ENCODE measurements at regions not wholly inside any gene's neighbourhood (a gene's known extent, or its start where the extent isn't known, plus 50 kb on each side); places are given as distances from the start of the nearest gene placed in this dataset.

GRCh38 chr2:241966647-241967466 lies 97.3 kb downstream of the RTP5 start:
- TF ChIP-seq SIN3A (IDR thresholded peaks at IDR 0.05; ENCODE audit: borderline replicate concordance, insufficient read depth, low read length) = no peak
- TF ChIP-seq TAF1 (IDR thresholded peaks at IDR 0.05; ENCODE audit: borderline replicate concordance, insufficient read depth, low read length) = no peak
- TF ChIP-seq FOXP2 (optimal IDR thresholded peaks at IDR 0.05; ENCODE audit: borderline replicate concordance, extremely low read depth, extremely low read length, insufficient read depth) = no peak
- no peak for TF ChIP-seq REST (IDR thresholded peaks at IDR 0.05; ENCODE audit: insufficient read depth in 1 of 2, low read depth in 2 of 2, low read length in 2 of 2)
- no peak for TF ChIP-seq POLR2AphosphoS5 (IDR thresholded peaks at IDR 0.05; ENCODE audit: low read depth, low read length)

GRCh38 chr2:241967467-241968144 lies 98.1 kb downstream of the RTP5 start:
- TF ChIP-seq SIN3A (IDR thresholded peaks at IDR 0.05; ENCODE audit: borderline replicate concordance, insufficient read depth, low read length) (no peak), POLR2AphosphoS5 (IDR thresholded peaks at IDR 0.05; ENCODE audit: low read depth, low read length) (no peak), FOXP2 (optimal IDR thresholded peaks at IDR 0.05; ENCODE audit: borderline replicate concordance, extremely low read depth, extremely low read length, insufficient read depth) (no peak), REST (IDR thresholded peaks at IDR 0.05; ENCODE audit: insufficient read depth in 1 of 2, low read depth in 2 of 2, low read length in 2 of 2) (no peak), TAF1 (IDR thresholded peaks at IDR 0.05; ENCODE audit: borderline replicate concordance, insufficient read depth, low read length) (no peak)

GRCh38 chr2:241968417-241968816 lies 98.9 kb downstream of the RTP5 start:
- no peak for TF ChIP-seq REST (IDR thresholded peaks at IDR 0.05; ENCODE audit: insufficient read depth in 1 of 2, low read depth in 2 of 2, low read length in 2 of 2)
- no peak for TF ChIP-seq SIN3A (IDR thresholded peaks at IDR 0.05; ENCODE audit: borderline replicate concordance, insufficient read depth, low read length)
- no peak for TF ChIP-seq TAF1 (IDR thresholded peaks at IDR 0.05; ENCODE audit: borderline replicate concordance, insufficient read depth, low read length)
- no peak for TF ChIP-seq FOXP2 (optimal IDR thresholded peaks at IDR 0.05; ENCODE audit: borderline replicate concordance, extremely low read depth, extremely low read length, insufficient read depth)
- no peak for TF ChIP-seq POLR2AphosphoS5 (IDR thresholded peaks at IDR 0.05; ENCODE audit: low read depth, low read length)

- TF ChIP-seq TAF1 (IDR thresholded peaks at IDR 0.05; ENCODE audit: borderline replicate concordance, insufficient read depth, low read length) (no peak), REST (IDR thresholded peaks at IDR 0.05; ENCODE audit: insufficient read depth in 1 of 2, low read depth in 2 of 2, low read length in 2 of 2) (no peak), POLR2AphosphoS5 (IDR thresholded peaks at IDR 0.05; ENCODE audit: low read depth, low read length) (no peak), SIN3A (IDR thresholded peaks at IDR 0.05; ENCODE audit: borderline replicate concordance, insufficient read depth, low read length) (no peak), FOXP2 (optimal IDR thresholded peaks at IDR 0.05; ENCODE audit: borderline replicate concordance, extremely low read depth, extremely low read length, insufficient read depth) (no peak)
Measured at GRCh38 chr2:241970716-241971115, 101.2 kb downstream of the RTP5 start.
